Kidney (tissue), 13 donors: ENCODE measurements at regions not wholly inside any gene's neighbourhood (a gene's known extent, or its start where the extent isn't known, plus 50 kb on each side); places are given as distances from the start of the nearest gene placed in this dataset.

Source experiments
- DNase-seq, 5 donors: peaks; one replicate each; pipeline ENCODE4 v3.0.0-alpha.2; 2013 to 2020
- FAIRE-seq: peaks from 2 replicates; lab custom pipeline; 2012; peaks lifted over from hg19 to GRCh38; lab: Jason Lieb, UNC
- H3K27ac ChIP-seq, 2 donors: one replicate each; pipeline ENCODE4 v1.7.0; 2013; ENCODE audit warnings: low read depth in 2 of 2, low read length in 2 of 2, inconsistent platforms in 1 of 2
- H3K27me3 ChIP-seq: one replicate; pipeline ENCODE4 v1.7.1; 2013; ENCODE audit warnings: low read length, inconsistent platforms; ENCODE audit not compliant: control insufficient read depth, insufficient read depth
- H3K36me3 ChIP-seq, 3 donors: one replicate each; pipeline versions ENCODE4 v1.7.0 to v1.7.1; 2013; ENCODE audit warnings: low read length in 3 of 3, control low read depth in 1 of 3, inconsistent platforms in 1 of 3; ENCODE audit not compliant: insufficient read depth in 3 of 3, control insufficient read depth in 2 of 3
- H3K4me1 ChIP-seq, 3 donors: one replicate each; pipeline versions ENCODE4 v1.7.0 to v1.7.1; 2013; ENCODE audit warnings: low read length in 3 of 3, inconsistent platforms in 1 of 3, low read depth in 1 of 3; ENCODE audit not compliant: control insufficient read depth in 2 of 3, insufficient read depth in 2 of 3
- H3K4me3 ChIP-seq, 3 donors: one replicate each; pipeline versions ENCODE4 v1.7.0 to v1.8.1; 2013; ENCODE audit warnings: low read length in 3 of 3, control low read depth in 1 of 3, inconsistent platforms in 1 of 3
- H3K9ac ChIP-seq, 3 donors: one replicate each; pipeline versions ENCODE4 v1.7.0 to v1.7.1; 2013; ENCODE audit warnings: low read length in 3 of 3, control low read depth in 1 of 3, inconsistent platforms in 1 of 3
- H3K9me3 ChIP-seq, 3 donors: one replicate each; pipeline versions ENCODE4 v1.7.0 to v1.7.1; 2013; ENCODE audit warnings: low read length in 3 of 3, control low read depth in 1 of 3, inconsistent platforms in 1 of 3; ENCODE audit not compliant: control insufficient read depth in 2 of 3, insufficient read depth in 1 of 3
- intact Hi-C: fragments of 100-400 bp; cut with DNase I; formaldehyde crosslinking; loops from one replicate; pipeline ENCODE4 v1.11.1; 2022
- TF ChIP-seq, protein P1 (sequence below): IDR thresholded peaks from 3 replicates; pipeline ENCODE4 v1.5.1; 2012; ENCODE audit warnings: mild to moderate bottlenecking, moderate library complexity, borderline replicate concordance; ENCODE audit not compliant: insufficient read depth; ENCODE audit errors: extremely low read depth
- donor health status: control.
- donor health status: control.
- donor health status: control.
- donor health status: control.
- donor health status: control.
- donor health status: DM: yes; HTN: yes; CAD: no.
- donor health status: Normal renal cell carcinoma (clear cell type).

DNA sequence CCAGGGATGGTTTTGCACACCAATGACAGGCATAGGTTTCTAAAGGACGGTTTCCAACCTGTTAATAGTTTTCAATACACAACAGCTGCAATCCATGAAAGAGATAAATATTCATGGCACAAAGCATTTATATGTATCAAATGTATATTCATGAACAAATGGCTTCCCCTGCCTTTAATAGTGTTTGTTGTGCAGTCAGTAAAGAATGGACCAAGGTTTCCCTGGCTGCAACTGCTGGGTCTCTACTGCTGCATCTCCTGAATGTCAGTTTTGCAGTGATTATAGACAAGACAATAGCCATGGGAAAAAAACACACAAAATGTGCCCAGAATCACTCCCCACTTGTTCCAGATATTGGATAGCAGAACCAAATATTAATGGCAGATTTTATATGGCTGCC, 284.1 kb downstream of the BTG1 start:
- FAIRE-seq (no peak), DNase-seq (no peak)
- TF ChIP-seq, protein P1, sequence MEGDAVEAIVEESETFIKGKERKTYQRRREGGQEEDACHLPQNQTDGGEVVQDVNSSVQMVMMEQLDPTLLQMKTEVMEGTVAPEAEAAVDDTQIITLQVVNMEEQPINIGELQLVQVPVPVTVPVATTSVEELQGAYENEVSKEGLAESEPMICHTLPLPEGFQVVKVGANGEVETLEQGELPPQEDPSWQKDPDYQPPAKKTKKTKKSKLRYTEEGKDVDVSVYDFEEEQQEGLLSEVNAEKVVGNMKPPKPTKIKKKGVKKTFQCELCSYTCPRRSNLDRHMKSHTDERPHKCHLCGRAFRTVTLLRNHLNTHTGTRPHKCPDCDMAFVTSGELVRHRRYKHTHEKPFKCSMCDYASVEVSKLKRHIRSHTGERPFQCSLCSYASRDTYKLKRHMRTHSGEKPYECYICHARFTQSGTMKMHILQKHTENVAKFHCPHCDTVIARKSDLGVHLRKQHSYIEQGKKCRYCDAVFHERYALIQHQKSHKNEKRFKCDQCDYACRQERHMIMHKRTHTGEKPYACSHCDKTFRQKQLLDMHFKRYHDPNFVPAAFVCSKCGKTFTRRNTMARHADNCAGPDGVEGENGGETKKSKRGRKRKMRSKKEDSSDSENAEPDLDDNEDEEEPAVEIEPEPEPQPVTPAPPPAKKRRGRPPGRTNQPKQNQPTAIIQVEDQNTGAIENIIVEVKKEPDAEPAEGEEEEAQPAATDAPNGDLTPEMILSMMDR = no peak
- Histone ChIP-seq H3K36me3 (no peaks in the 10 kb centered on the region), H3K27me3 (no peaks in the 10 kb centered on the region), H3K27ac (no peak overlapping the region), H3K9me3 (no peaks in the 10 kb centered on the region), H3K4me3 (no peak overlapping the region), H3K4me1 (no peaks in the 10 kb centered on the region), H3K9ac (no peak overlapping the region)
- intact Hi-C loops = no loop called here

DNA sequence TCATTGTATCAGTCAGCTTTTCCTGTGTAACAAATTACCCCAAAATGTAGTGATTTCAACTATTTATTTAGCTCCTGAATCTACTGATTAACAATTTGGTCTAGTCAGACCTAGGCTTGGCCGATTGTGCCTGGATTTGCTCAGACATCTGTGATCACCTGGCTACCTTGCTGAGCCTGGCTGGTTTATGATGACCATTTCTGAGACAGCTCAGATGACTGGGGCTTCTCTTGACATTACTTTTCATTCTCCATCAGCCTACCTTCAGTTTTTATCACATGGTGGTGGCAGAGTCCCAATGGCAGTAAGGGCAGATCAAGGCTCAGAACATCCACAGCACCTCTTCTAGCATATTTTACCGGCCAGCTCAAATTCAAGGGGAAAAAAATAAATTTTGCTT, 286.3 kb downstream of the BTG1 start:
- Histone ChIP-seq H3K9me3 (no peaks in the 10 kb centered on the region), H3K27ac (no peak overlapping the region), H3K9ac (no peak overlapping the region), H3K4me1 (no peaks in the 10 kb centered on the region), H3K27me3 (no peaks in the 10 kb centered on the region), H3K36me3 (no peaks in the 10 kb centered on the region), H3K4me3 (no peak overlapping the region)
- DNase-seq (no peak), FAIRE-seq (no peak)
- TF ChIP-seq, protein P1 = no peak
- intact Hi-C loops = no loop called here

DNA sequence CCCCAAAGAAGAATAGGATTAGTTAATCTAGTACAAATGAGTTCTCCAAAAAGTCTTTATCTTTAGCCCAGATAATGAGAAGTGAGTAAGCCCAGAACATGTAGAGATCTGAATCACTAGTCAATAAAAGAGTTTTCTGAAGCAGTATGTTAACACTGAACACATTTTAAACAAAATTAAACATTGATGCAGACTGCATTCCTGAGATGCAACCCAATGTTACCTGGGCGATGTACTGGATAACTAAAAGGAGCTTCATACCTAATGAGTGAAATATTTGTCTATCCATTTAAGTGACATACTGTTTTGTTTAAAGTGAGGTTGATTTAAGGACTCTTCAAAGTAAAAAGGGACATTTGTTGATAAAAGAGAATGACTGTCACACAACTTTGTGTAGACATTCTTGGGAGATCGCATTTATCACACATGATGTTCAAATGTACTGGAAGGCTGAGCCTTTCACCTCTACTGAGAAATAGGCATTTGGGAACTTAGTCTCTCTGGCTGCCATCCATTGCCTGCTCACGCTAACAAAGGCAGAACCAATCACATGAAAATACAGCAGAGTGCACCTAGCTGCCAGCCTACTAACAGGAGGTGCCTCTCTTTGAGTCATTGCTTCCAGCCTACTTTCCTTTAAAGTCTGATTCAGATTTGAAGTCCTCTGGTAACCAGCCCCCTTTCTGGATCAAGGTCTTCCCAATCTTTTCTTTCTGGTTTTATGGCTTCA, 287.7 kb downstream of the BTG1 start:
- Histone ChIP-seq H3K4me1 (no peaks in the 10 kb centered on the region), H3K27me3 (no peaks in the 10 kb centered on the region), H3K36me3 (no peaks in the 10 kb centered on the region), H3K9me3 (no peaks in the 10 kb centered on the region), H3K9ac (no peak overlapping the region), H3K27ac (no peak overlapping the region), H3K4me3 (no peak overlapping the region)
- DNase-seq = no peak
- TF ChIP-seq, protein P1 = no peak
- no peak for FAIRE-seq
- intact Hi-C loops = no loop called here

DNA sequence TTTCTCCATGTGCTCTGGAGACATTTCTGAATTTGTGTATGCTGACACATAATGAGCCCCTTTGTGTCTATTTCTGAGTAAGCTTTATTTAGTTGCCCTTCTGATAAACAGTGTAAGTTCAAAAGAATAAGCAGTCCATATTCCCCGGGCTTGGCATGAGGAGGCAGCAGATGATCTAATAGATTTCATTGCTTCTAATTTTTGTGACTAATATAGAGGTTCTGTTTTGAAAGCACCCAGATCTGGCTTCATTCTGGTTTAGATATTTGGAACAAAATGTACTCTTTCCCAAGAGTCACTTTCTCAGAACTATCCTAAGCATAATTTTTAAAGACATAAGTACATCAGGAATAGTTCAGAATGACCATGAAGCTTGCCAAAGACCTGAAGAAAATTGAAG, 290.9 kb downstream of the BTG1 start:
- Histone ChIP-seq H3K9me3 (no peaks in the 10 kb centered on the region), H3K9ac (no peak overlapping the region), H3K27ac (no peak overlapping the region), H3K4me1 (no peaks in the 10 kb centered on the region), H3K27me3 (no peaks in the 10 kb centered on the region), H3K4me3 (no peak overlapping the region), H3K36me3 (no peaks in the 10 kb centered on the region)
- intact Hi-C loops = no loop called here
- TF ChIP-seq, protein P1 = no peak
- no peak for DNase-seq
- FAIRE-seq = no peak
